ENCODE measurements at regions not wholly inside any gene's neighbourhood (a gene's known extent, or its start where the extent isn't known, plus 50 kb on each side); places are given as distances from the start of the nearest gene placed in this dataset.
"Not testable (repeated sequence)": the region's sequence is repeated elsewhere in the genome, so short reads cannot be mapped to it uniquely, and the experiment has no call there.

DNA sequence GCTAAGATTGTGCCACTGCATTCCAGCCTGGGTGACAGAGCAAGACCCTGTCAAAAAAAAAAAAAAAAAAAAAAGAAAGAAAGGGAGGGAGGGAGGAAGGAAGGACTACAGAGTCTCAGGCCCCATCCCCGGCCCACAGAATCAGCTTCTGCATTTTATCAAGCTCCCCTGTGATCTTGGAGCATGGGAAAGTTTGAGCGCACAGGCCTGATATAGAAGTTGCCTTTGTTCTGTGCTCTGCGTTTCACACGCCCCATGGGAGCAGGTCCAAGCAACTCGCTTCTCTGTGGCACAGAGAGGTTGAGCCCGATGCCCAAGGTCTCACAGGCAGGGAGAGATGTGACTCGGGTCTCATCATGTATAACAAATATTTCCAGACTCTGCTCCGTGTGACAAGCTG is 101.8 kb downstream of the PHETA1 start:
- intact Hi-C loops (cut with micrococcal nuclease), result no loop called here
- Histone ChIP-seq H3K9me3 (replicated peaks) (no peaks in the 10 kb centered on the region), H3K4me1 (no peaks in the 10 kb centered on the region), H3K27ac (replicated peaks) (no peak overlapping the region), H3K4me3 (no peak overlapping the region), H3K36me3 (no peaks in the 10 kb centered on the region), H3K27me3 (ENCODE audit: low read depth) (peaks cover 40% of the 10 kb centered on the region)
- TF ChIP-seq, protein P1, sequence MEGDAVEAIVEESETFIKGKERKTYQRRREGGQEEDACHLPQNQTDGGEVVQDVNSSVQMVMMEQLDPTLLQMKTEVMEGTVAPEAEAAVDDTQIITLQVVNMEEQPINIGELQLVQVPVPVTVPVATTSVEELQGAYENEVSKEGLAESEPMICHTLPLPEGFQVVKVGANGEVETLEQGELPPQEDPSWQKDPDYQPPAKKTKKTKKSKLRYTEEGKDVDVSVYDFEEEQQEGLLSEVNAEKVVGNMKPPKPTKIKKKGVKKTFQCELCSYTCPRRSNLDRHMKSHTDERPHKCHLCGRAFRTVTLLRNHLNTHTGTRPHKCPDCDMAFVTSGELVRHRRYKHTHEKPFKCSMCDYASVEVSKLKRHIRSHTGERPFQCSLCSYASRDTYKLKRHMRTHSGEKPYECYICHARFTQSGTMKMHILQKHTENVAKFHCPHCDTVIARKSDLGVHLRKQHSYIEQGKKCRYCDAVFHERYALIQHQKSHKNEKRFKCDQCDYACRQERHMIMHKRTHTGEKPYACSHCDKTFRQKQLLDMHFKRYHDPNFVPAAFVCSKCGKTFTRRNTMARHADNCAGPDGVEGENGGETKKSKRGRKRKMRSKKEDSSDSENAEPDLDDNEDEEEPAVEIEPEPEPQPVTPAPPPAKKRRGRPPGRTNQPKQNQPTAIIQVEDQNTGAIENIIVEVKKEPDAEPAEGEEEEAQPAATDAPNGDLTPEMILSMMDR (IDR thresholded peaks at IDR 0.05; ENCODE audit: borderline replicate concordance), result no peak
- no peak for DNase-seq

DNA sequence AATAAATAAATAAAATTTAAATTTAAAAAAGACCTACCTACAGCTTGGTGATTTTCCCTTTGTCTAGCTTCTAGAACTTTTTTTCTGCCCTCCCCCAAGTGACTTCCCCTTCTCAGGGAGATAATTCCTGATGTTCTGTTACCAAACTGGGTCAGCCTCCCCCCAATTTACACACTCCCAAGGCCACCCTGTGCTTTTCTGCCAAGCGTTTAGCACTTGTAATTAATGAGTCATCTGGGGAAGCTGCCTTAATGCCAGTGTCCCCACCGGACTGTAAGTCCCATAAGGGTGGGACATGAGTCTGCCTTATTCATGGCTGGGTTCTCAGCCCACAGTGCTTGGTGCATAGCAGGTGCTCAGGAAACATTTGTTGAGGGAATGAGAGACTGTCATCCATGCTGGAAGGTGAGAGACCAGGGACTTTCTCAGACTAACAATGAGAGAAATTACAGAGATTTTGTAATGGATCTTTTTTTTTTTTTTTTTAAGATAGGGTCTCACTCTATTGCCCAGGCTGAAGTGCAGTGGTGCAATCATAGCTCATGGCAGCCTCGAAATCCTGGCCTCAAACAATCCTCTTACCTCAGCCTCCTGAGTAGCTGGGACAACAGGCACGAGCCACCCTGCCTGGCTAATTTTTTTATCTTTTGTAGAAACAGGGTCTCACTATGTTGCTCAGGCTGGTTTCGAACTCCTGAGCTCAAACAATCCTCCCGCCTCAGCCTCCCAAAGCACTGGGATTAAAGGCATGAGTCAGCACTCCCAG is 106.8 kb downstream of the PHETA1 start:
- DNase-seq, result no peak
- H3K27ac ChIP-seq (replicated peaks), result no peak overlapping the region
- intact Hi-C loops (cut with micrococcal nuclease), result no loop called here
- TF ChIP-seq, protein P1 (IDR thresholded peaks at IDR 0.05; ENCODE audit: borderline replicate concordance), result no peak
- H3K36me3 ChIP-seq, result no peaks in the 10 kb centered on the region
- no peak overlapping the region for H3K4me3 ChIP-seq
- H3K4me1 ChIP-seq, result no peaks in the 10 kb centered on the region
- peaks cover 15% of the 10 kb centered on the region for H3K27me3 ChIP-seq (ENCODE audit: low read depth)
- no peaks in the 10 kb centered on the region for H3K9me3 ChIP-seq (replicated peaks)

DNA sequence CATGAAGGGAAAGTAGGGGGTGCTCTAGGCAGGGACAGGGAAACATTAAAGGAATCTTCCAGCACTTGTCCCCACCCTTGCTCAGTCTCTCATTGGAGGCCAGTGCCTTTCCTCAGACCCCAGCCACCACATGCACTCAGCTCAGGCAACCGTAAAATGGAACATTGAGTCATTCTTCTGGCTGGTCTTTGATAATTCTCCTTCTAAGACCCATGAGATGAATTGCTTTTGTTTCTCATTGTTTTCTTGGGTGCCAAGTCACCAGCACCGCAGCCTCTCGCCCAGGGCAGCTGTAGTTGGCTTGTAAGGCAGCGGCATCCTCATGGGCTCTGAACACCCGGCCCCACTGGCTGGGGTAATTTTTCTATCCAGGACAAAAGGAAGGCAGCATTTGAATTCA is 108.2 kb downstream of the PHETA1 start:
- H3K9me3 ChIP-seq (replicated peaks), result no peaks in the 10 kb centered on the region
- H3K27me3 ChIP-seq (ENCODE audit: low read depth), result peaks cover 17% of the 10 kb centered on the region

DNA sequence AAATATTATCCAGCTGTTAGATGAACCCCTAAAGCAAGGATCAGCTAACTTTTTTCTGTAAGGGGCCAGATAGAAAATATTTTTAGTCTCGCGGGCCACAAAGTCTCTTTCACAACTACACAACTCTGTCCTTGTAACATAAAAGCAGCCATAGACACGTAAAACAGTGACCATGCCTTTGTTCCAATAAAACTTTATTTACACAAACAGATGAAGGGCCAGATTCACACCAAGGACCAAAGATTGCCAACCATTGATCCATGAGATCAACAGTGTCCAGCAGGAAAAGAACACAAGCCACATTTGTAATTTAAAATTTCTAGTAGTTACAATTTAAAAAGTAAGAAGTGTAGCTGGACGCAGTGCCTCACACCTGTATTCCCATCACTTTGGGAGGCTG is 109.7 kb downstream of the PHETA1 start:
- H3K36me3 ChIP-seq, result no peaks in the 10 kb centered on the region
- H3K27ac ChIP-seq (replicated peaks), result no peak overlapping the region
- no peak for DNase-seq
- TF ChIP-seq, protein P1 (IDR thresholded peaks at IDR 0.05; ENCODE audit: borderline replicate concordance), result no peak
- intact Hi-C loops (cut with micrococcal nuclease), result no loop called here
- no peaks in the 10 kb centered on the region for H3K9me3 ChIP-seq (replicated peaks)
- H3K4me1 ChIP-seq, result no peaks in the 10 kb centered on the region
- peaks cover 28% of the 10 kb centered on the region for H3K27me3 ChIP-seq (ENCODE audit: low read depth)
- H3K4me3 ChIP-seq, result no peak overlapping the region

More for the DNA sequence above, 108.2 kb downstream of the PHETA1 start:
- Histone ChIP-seq H3K4me3 (no peak overlapping the region), H3K27ac (replicated peaks) (no peak overlapping the region), H3K36me3 (no peaks in the 10 kb centered on the region), H3K4me1 (no peaks in the 10 kb centered on the region)
- DNase-seq, result no peak
- TF ChIP-seq, protein P1 (IDR thresholded peaks at IDR 0.05; ENCODE audit: borderline replicate concordance), result no peak
- intact Hi-C loops (cut with micrococcal nuclease), result no loop called here

DNA sequence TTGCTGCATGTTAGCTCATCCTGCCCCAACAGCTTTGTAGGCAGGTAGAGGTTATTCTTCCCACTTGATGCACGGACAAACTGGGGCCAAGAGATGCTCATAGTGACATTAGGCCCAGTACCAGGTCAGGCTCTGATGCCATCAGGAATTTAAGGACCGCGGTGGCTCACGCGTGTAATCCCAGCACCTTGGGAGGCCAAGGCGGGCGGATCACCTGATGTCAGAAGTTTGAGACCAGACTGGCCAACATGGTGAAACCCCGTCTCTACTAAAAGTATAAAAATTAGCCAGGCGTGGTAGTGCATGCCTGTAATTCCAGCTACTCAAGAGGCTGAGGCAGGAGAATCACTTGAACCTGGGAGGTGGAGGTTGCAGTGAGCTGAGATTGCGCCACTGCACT is 110.8 kb downstream of the PHETA1 start:
- DNase-seq; H3K4me3 ChIP-seq; H3K27ac ChIP-seq (replicated peaks); H3K36me3 ChIP-seq; H3K9me3 ChIP-seq (replicated peaks); H3K4me1 ChIP-seq; intact Hi-C loops (cut with micrococcal nuclease): not testable (repeated sequence)
- peaks cover 33% of the 10 kb centered on the region for H3K27me3 ChIP-seq (ENCODE audit: low read depth)

DNA sequence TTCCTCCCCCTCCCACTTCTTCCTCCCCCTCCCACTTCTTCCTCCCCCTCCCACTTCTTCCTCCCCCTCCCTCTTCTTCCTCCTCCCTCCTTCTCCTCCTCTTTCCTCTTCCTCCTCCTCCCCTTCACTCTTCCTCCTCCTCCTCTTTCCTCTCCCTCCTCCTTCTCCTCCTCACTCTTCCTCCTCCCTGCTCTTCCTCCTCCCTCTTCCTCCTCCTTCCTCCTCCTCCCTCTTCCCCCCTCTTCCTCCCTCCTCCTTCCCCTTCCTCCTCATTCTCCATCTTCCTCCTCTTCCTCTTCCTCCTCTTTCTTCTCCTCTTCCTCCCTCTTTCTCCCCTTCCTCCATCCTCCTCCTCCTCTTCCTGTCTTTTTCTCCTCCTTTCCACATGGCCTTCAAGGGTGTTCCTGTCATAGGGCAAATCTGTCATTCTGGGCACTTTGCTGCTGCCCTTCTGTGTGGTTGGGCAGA is 111.4 kb downstream of the PHETA1 start:
- DNase-seq, result no peak
- Histone ChIP-seq H3K36me3 (no peaks in the 10 kb centered on the region), H3K27ac (replicated peaks) (no peak overlapping the region), H3K4me3 (no peak overlapping the region), H3K4me1 (no peaks in the 10 kb centered on the region), H3K27me3 (ENCODE audit: low read depth) (peaks cover 38% of the 10 kb centered on the region), H3K9me3 (replicated peaks) (no peaks in the 10 kb centered on the region)
- TF ChIP-seq, protein P1 (IDR thresholded peaks at IDR 0.05; ENCODE audit: borderline replicate concordance), result no peak
- intact Hi-C loops (cut with micrococcal nuclease), result no loop called here

Measured in left ventricle myocardium inferior (tissue), 1 donor.